Myocyte (in vitro differentiated cells): ENCODE measurements at regions not wholly inside any gene's neighbourhood (a gene's known extent, or its start where the extent isn't known, plus 50 kb on each side); places are given as distances from the start of the nearest gene placed in this dataset.
"Not testable (repeated sequence)": the region's sequence is repeated elsewhere in the genome, so short reads cannot be mapped to it uniquely, and the experiment has no call there.

ENCODE experiments used
- DNase-seq: peaks from one replicate; pipeline ENCODE4 v3.0.0-alpha.2; 2012; ENCODE audit warnings: low read depth

DNA sequence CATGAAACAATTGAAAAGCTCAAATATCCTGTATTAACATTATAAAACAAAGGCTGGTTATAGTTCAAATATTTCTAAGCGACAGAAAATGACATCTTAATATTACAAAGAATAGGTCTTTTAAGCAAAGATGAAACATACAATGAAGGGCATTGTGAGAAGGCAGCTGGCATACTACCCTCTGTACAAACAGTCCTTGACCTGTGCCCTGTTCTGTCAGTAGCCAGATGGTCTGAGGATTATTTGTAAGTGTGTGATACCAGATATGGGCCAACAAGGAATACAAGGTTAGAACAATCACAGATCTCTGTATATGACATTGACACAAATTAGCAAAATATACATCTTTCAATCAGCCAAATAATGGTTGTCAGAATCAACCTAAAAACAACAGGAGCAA lies 1350.4 kb downstream of the AMY1C start:
- no peak for DNase-seq

- no peak for DNase-seq
Observed at GRCh38 chr1:105101261-105101660, 1351.6 kb downstream of the AMY1C start.

DNA sequence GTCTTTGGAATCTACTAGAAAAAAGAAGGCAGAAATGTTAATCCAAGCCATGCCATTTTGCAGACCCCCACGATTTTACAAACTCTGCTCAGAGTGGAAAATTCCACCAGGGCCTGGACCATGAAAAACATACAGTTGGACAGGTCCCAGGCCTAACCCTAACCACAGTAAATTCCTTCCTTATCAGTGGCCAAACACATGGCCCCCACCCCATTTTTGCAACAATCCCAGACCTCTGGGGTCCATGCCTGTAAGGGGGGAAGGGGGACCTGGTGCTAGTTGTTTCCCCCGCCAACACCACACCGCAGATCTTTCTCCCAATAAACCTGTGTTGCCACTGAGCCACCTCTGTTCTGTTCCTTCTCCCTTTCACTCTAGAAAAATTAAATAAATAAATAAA lies 1352.7 kb downstream of the AMY1C start:
- DNase-seq = no peak

DNA sequence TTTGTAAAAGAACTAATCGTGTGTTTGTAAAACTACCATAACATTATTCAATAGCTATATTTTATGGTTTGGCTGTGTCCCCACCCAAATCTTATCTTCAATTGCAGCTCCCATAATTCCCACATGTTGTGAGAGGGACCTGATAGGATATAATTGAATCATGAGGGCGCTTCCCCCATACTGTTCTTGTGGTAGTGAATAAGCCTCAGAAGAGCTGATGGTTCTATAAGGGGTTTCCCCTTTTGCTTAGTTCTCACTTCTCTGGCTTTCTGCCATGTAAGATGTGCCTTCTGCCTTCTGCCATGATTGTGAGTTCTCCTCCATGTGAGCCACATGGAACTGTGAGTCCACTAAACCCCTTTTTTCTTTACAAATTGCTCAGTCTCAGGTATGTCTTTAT lies 1372.3 kb downstream of the AMY1C start:
- no peak for DNase-seq

DNA sequence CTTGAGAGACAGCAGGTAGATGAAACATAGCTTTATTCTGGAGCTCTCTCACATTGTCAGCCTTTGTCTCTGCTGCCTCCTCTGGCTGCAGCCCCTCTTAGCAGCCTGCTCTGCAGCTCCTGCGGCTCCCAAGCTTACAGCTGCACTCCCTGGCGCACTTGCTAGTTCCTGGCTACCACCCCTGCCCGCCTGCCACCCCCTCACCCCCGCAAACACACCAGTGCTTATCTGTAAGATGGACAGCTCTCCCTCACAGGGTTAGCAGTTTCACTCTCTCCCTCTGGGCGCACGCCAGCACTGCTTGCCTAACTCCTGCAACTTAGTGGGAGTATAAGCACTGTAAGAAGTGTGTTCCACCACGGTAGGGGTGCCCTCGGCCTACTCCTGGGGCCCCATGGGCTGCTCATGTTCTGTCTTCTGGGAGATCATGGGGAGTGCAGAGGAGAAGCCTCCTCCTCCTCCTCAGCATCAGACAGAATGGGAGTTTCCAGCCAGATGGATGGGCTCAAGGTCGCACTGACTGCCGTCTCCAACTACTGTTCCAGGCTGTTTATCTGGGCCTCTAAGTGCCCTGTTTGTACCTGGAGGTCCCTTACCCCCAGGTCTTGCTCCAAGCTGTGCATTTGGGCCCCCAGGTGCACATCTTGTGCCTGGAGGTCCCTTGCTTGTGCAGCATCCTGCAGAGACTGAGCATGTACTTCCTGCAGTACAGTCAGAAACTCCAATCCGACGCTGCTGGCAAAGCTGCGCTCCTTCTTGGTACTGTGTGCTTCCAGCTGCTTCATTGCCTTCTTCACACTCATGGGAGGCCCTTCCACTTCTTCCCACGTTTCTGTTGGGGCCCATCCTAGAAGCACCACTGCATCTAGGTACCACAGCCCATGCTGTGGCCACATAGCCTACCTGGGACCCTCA lies 1388.1 kb downstream of the AMY1C start:
- DNase-seq = no peak

- no peak for DNase-seq
Observed at GRCh38 chr1:105138458-105138893, 1388.8 kb downstream of the AMY1C start.

DNA sequence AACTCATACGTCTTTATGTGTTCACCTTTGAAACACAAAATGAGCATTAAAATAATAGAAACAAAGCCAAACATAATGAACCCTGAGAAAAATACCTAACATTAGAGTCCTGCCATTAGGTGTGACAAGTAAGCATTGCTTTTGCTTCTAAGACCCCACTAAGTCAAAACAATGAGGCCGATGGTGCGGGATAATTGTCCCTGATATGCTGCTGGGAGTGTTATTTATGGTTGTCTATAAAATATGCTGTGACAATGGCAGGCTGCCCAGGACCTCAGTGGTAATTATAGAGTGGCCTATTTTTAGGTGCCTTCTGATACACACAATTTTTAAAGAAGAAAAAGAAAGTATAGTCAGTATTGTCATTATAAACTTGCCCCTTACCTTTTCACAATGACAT lies 1423.1 kb downstream of the AMY1C start:
- DNase-seq = no peak

- no peak for DNase-seq
Observed at GRCh38 chr1:105180789-105181188, 1431.1 kb downstream of the AMY1C start.

- DNase-seq = no peak
Observed at GRCh38 chr1:105204836-105205371, 1455.2 kb downstream of the AMY1C start.

- no peak for DNase-seq
Observed at GRCh38 chr1:105208581-105208980, 1458.9 kb downstream of the AMY1C start.

DNA sequence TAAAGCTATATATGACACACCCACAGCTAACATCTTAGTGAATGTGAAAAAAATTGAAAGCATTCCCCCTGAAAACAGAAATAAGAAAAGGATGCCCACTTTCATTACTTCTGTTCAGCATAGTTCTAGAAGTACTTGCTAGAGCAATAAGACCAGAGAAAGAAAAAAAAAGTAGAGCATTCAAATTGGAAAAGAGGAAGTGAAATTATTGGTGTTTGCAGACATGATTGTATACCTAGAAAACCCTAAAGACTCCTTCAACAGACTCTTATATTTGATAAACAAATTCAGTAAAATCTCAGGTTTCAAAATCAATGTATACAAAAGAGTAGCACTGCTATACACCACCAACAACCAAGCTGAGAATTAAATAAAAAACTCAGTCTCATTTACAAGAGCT lies 1461.0 kb downstream of the AMY1C start:
- no peak for DNase-seq

DNA sequence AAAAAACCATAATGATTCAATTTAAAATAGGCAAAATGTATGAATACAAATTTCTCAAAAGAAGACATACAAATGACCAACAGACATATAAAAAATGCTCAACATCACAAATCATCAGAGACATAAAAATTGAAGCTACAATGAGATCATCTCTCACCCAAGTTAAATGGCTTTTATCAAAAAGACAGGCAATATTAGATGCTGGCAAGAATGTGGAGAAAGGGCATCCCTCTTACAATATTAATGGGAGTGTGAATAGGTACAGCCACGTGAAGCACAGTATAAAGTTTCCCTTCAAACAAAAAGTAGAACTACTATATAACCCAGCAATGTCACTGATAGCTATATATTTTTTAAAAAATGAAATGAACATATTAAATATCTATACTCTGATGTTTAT lies 1481.7 kb downstream of the AMY1C start:
- DNase-seq = no peak

- DNase-seq = no peak
Observed at GRCh38 chr1:105243411-105243810, 1493.7 kb downstream of the AMY1C start.

GRCh38 chr1:105243969-105244368 lies 1494.3 kb downstream of the AMY1C start:
- no peak for DNase-seq

DNA sequence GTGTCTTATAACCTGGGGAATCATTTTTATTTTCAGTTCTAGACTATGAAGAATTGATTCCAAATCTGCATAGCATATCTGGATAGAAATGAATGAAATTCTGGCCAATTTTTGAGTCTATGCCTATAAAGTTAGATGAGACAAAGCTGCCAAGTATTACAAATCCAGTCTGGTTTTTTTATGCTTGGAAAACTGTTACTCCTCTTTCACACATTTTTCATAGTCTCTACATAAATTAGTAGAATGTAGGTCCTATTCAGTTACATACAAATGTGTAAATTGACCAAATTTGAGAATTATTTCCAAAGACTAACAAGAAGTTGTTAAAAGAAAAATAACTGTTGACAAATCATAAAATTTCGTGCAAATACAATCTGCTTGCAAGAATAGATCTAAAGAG lies 1505.2 kb downstream of the AMY1C start:
- no peak for DNase-seq

DNA sequence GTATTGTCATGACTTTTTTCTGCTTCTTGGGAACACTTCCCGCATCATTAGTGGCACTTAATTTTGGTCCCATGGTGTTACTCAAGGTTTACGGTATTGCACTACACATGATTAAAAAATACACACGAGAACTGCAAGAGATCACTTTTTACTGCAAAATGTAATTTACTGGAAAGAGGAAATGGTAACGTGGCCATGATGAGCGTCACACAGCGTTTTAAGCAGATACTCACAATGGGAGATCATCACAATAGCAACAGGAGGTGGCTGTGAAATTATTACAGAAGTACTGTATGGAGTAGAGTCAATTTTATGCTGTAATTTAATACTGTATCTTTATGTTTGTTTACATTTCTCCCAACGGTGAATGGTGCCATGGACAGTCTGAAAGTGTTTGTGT lies 1510.3 kb downstream of the AMY1C start:
- DNase-seq = no peak

- no peak for DNase-seq
Observed at GRCh38 chr1:105270966-105271365, 1521.3 kb downstream of the AMY1C start.

DNA sequence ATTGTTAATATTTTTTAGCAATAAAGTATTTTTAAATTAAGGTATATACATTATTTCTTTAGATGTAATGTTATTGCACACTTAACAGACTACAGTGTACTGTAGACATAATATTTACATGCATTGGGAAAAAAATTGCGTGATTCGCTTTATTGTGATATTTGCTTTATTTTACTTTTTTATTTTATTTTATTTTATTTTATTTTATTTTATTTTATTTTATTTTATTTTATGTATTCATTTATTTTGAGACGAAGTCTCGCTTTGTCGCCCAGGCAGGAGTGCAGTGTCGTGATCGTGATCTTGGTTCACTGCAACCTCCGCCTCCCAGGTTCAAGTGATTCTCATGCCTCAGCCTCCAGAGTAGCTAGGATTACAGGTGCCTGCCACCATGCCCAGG lies 1522.7 kb downstream of the AMY1C start:
- DNase-seq = not testable (repeated sequence)

DNA sequence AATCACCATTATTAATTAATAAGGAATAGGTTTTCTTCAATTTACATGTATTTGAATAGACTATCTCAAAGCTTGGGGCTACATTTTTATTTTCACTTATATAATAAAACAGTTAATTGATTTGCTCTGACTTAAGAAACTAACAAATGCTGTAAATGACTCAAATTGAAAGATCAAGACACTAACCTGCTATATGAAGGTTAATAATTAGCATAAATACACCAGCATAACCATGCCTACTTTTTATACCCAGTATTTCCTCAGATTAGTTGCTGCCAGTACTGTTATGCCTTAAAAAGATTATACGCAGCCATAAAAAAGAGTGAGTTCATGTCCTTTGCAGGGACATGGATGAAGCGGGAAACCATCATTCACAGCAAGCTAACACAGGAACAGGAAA lies 1545.1 kb downstream of the AMY1C start:
- DNase-seq = no peak

DNA sequence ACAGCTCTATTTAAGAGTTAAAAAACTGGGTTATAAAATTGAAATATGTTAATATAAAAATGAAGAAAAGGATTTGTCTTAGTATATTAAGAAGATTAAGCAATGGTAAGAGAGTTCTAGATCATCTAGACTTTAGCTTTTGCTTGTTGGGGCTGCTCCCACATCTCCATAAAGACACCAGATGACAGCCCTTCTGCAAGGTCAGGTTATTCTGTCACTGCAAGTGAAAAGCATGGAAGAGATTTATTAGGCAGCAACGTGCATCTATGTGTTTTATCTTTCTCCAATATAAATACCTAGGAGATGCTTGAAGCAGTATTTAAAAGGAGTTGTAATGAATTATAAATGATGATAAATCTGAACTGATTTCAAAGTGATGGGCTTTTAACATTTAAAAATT lies 1560.4 kb downstream of the AMY1C start:
- DNase-seq = no peak

DNA sequence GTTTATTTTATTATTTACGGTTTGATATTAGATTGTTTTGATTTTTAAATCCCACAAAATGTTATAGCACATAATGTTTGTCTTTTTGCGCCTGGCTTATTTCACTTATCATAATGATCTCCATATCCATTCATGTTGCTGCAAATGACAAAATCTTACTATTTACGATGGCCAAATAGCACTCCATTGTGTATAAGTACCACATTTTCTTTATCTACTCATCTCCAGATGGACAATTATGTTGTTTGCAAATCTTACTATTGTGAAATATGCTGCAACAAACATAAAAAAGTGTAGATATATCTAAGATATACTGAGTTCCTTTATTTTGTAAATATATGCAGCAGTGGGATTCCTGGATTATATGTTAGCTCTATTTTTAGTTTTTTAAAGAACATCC lies 1568.3 kb downstream of the AMY1C start:
- DNase-seq = no peak

DNA sequence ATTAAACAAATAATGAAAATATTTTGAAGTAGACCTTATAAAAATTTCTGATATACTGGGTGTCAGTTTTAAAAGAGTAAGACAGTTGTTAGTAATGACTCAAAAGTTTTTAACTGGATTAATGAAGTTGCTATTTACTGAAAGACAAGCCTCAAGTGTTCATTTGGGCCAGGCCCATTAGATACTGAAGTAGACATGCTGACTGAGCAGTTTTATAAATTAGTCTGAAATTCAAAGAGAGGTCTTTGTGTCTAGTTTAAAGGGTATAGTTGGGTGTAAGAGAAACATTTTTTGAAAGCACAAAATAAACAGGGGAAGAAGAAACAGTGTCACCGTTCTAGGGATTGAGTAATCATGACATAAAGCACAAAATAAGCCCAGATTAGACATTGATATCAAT lies 1577.2 kb downstream of the AMY1C start:
- DNase-seq = no peak

DNA sequence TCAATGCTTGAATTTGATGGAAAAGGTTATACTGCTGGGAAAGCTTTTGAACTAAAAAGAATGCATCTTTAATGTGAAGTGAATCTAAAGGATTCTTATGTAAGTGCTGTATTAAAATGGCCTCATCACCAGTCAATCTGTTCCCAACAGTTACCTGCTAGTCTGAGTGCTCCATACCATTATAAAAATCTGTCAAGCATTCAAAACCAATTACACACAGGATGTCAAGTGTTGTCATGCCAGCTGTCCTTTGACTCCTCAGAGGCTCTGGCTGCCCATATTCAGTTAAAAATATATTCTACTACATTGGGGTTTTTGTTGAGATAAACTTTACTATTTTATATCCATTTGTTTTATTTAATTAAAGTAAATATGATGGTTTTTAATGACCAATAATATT lies 1587.7 kb downstream of the AMY1C start:
- DNase-seq = no peak
